ENCODE measurements at regions not wholly inside any gene's neighbourhood (a gene's known extent, or its start where the extent isn't known, plus 50 kb on each side); places are given as distances from the start of the nearest gene placed in this dataset.

GRCh38 chr3:159662549-159662948, 326.1 kb upstream of the IL12A start:
- no peak for TF ChIP-seq RARB (CRISPR knock-in tag; IDR thresholded peaks at IDR 0.05)
- TF ChIP-seq CREB5 (CRISPR knock-in tag; IDR thresholded peaks at IDR 0.05; ENCODE audit: low read depth), result no peak
- TF ChIP-seq ZFP30 (CRISPR knock-in tag; IDR thresholded peaks at IDR 0.05), result no peak
- no peak for TF ChIP-seq TSHZ2 (CRISPR knock-in tag; IDR thresholded peaks at IDR 0.05)
- TF ChIP-seq PATZ1 (CRISPR knock-in tag; IDR thresholded peaks at IDR 0.05; ENCODE audit: borderline replicate concordance), result no peak
- TF ChIP-seq ISL1 (CRISPR knock-in tag; IDR thresholded peaks at IDR 0.05), result no peak
- TF ChIP-seq BACH2 (CRISPR knock-in tag; IDR thresholded peaks at IDR 0.05; ENCODE audit: borderline replicate concordance), result no peak

Measured in SK-N-SH treated with all-trans-retinoic acid at 6 μM for 48 hours (cell line).